ENCODE measurements at regions not wholly inside any gene's neighbourhood (a gene's known extent, or its start where the extent isn't known, plus 50 kb on each side); places are given as distances from the start of the nearest gene placed in this dataset.

DNA sequence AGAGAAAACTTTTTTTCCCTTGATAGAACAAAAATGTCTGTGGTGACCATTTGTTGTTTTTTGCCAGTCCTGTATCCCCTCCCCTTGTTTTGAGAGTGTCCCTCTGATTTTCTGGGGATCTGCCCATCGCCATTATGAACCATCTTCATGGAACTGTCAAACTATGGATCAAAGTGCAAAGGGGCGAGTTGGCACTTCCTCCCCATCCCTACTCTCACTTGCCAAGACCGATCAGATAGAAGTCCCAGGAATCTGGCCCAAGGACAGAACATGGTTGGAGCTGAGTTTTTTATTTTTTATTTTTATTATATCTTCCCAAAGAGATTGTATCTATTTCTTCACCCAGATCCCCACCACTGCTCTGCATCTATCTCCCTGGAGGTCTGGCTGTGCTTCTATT lies 221.4 kb downstream of the IKZF2 start:
- peaks cover 4% of the 10 kb centered on the region for H3K4me1 ChIP-seq (ENCODE audit: insufficient read depth)
- no peak overlapping the region for H3K4me3 ChIP-seq
- no peak overlapping the region for H3K27ac ChIP-seq
- 96% methylated on average over 3 of the region's 3 CpGs for WGBS (ENCODE audit: low lambda C conversion rate, missing lambda C conversion rate)
- no peak overlapping the region for H3K4me2 ChIP-seq
- TF ChIP-seq, protein P1, sequence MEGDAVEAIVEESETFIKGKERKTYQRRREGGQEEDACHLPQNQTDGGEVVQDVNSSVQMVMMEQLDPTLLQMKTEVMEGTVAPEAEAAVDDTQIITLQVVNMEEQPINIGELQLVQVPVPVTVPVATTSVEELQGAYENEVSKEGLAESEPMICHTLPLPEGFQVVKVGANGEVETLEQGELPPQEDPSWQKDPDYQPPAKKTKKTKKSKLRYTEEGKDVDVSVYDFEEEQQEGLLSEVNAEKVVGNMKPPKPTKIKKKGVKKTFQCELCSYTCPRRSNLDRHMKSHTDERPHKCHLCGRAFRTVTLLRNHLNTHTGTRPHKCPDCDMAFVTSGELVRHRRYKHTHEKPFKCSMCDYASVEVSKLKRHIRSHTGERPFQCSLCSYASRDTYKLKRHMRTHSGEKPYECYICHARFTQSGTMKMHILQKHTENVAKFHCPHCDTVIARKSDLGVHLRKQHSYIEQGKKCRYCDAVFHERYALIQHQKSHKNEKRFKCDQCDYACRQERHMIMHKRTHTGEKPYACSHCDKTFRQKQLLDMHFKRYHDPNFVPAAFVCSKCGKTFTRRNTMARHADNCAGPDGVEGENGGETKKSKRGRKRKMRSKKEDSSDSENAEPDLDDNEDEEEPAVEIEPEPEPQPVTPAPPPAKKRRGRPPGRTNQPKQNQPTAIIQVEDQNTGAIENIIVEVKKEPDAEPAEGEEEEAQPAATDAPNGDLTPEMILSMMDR (IDR thresholded peaks at IDR 0.05; ENCODE audit: poor library complexity), result no peak
- TF ChIP-seq EZH2phosphoT487 (IDR thresholded peaks at IDR 0.05; ENCODE audit: low read depth, severe bottlenecking, unreplicated experiment) (no peak), EZH2 (IDR thresholded peaks at IDR 0.05; ENCODE audit: borderline replicate concordance) (no peak)
- no peak overlapping the region for H2AFZ ChIP-seq
- no peaks in the 10 kb centered on the region for H3K36me3 ChIP-seq (replicated peaks; ENCODE audit: insufficient read depth, low read depth)
- H3K79me2 ChIP-seq, result no peaks in the 10 kb centered on the region
- no peaks in the 10 kb centered on the region for H3K9me3 ChIP-seq (ENCODE audit: low read depth)
- no peaks in the 10 kb centered on the region for H3K27me3 ChIP-seq
- no peaks in the 10 kb centered on the region for H3K9me2 ChIP-seq (replicated peaks; ENCODE audit: insufficient read depth)
- no peaks in the 10 kb centered on the region for H4K20me1 ChIP-seq (ENCODE audit: insufficient read depth, poor library complexity, severe bottlenecking)
- DNase-seq (ENCODE audit: low spot score), result no peak

DNA sequence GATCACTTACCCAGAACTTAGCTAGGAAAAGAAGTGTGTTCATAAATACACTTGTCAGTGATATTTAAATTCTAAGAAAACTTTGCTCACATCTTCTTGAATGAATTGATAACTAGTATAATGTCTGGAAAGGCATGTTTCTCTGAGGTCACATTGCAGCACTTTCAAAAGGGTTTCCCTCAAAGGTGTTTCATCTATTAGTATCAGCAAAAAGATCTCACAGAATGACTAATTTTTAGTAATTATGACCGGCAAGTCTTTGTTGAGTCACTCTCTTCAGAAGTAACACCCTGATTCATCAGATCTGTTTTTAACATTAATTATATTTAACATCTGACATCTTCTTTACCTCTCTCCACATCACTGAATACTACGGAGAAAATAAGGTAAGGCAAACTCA lies 222.3 kb downstream of the IKZF2 start:
- no peaks in the 10 kb centered on the region for H3K4me1 ChIP-seq (ENCODE audit: insufficient read depth)
- no peak overlapping the region for H2AFZ ChIP-seq
- no peaks in the 10 kb centered on the region for H4K20me1 ChIP-seq (ENCODE audit: insufficient read depth, poor library complexity, severe bottlenecking)
- DNase-seq (ENCODE audit: low spot score), result no peak
- H3K36me3 ChIP-seq (replicated peaks; ENCODE audit: insufficient read depth, low read depth), result no peaks in the 10 kb centered on the region
- H3K9me2 ChIP-seq (replicated peaks; ENCODE audit: insufficient read depth), result no peaks in the 10 kb centered on the region
- H3K4me3 ChIP-seq, result no peak overlapping the region
- TF ChIP-seq EZH2phosphoT487 (IDR thresholded peaks at IDR 0.05; ENCODE audit: low read depth, severe bottlenecking, unreplicated experiment) (no peak), EZH2 (IDR thresholded peaks at IDR 0.05; ENCODE audit: borderline replicate concordance) (no peak)
- TF ChIP-seq, protein P1 (IDR thresholded peaks at IDR 0.05; ENCODE audit: poor library complexity), result no peak
- no peaks in the 10 kb centered on the region for H3K27me3 ChIP-seq
- no peak overlapping the region for H3K27ac ChIP-seq
- H3K79me2 ChIP-seq, result no peaks in the 10 kb centered on the region
- WGBS (ENCODE audit: low lambda C conversion rate, missing lambda C conversion rate), result 83% methylated on average over 2 of the region's 2 CpGs
- no peak overlapping the region for H3K4me2 ChIP-seq
- H3K9me3 ChIP-seq (ENCODE audit: low read depth), result no peaks in the 10 kb centered on the region

DNA sequence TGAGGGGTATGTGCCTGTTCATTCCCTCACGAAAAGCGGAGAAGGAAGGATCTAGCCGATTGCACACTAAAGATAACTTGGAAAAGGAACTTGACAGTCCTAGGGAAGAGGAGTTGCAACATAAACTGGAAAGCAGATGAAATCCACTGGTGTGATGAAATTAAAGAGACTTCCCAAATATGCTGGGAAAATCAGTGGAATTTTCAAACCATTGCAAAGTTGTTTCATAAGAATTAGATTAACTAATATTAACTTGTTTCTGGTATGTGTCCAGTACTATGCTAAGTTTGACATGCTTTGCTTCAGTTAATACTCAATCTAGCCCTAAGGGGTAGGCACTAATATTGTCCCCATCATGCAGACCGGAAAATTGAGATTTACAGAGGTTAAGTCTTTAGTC lies 222.7 kb downstream of the IKZF2 start:
- Histone ChIP-seq H4K20me1 (ENCODE audit: insufficient read depth, poor library complexity, severe bottlenecking) (no peaks in the 10 kb centered on the region), H2AFZ (no peak overlapping the region), H3K79me2 (no peaks in the 10 kb centered on the region), H3K4me1 (ENCODE audit: insufficient read depth) (no peaks in the 10 kb centered on the region), H3K4me3 (no peak overlapping the region), H3K9me2 (replicated peaks; ENCODE audit: insufficient read depth) (no peaks in the 10 kb centered on the region), H3K9me3 (ENCODE audit: low read depth) (no peaks in the 10 kb centered on the region), H3K36me3 (replicated peaks; ENCODE audit: insufficient read depth, low read depth) (no peaks in the 10 kb centered on the region), H3K4me2 (no peak overlapping the region), H3K27ac (no peak overlapping the region), H3K27me3 (no peaks in the 10 kb centered on the region)
- WGBS (ENCODE audit: low lambda C conversion rate, missing lambda C conversion rate), result 57% methylated on average over 4 of the region's 4 CpGs
- TF ChIP-seq EZH2 (IDR thresholded peaks at IDR 0.05; ENCODE audit: borderline replicate concordance) (no peak), EZH2phosphoT487 (IDR thresholded peaks at IDR 0.05; ENCODE audit: low read depth, severe bottlenecking, unreplicated experiment) (no peak)
- TF ChIP-seq, protein P1 (IDR thresholded peaks at IDR 0.05; ENCODE audit: poor library complexity), result no peak
- no peak for DNase-seq (ENCODE audit: low spot score)

DNA sequence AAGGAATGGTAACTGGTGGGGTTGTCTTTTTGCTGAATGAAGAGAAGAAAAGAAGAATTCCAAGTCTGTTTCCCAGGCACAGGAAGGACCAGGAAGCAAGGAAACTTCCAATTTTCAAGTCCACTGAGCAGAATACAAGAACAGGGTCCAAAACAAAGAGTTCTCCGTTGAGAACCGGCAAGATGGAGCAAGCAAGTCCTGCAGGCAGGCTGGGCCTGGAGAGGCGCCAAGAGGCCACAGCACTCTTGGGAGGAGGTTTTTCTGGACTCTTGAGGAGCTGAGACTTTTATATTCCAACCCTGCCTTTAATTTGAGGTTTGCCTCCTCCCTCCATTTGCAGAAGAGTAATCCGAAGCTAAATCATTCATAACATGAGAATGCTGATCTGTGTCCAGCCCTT lies 224.5 kb downstream of the IKZF2 start:
- Histone ChIP-seq H2AFZ (no peak overlapping the region), H3K36me3 (replicated peaks; ENCODE audit: insufficient read depth, low read depth) (no peaks in the 10 kb centered on the region), H3K9me2 (replicated peaks; ENCODE audit: insufficient read depth) (no peaks in the 10 kb centered on the region), H3K27me3 (no peaks in the 10 kb centered on the region), H3K4me2 (no peak overlapping the region), H3K4me3 (no peak overlapping the region), H3K4me1 (ENCODE audit: insufficient read depth) (no peaks in the 10 kb centered on the region), H3K9me3 (ENCODE audit: low read depth) (no peaks in the 10 kb centered on the region), H3K27ac (no peak overlapping the region), H3K79me2 (no peaks in the 10 kb centered on the region), H4K20me1 (ENCODE audit: insufficient read depth, poor library complexity, severe bottlenecking) (no peaks in the 10 kb centered on the region)
- WGBS (ENCODE audit: low lambda C conversion rate, missing lambda C conversion rate), result 95% methylated on average over 4 of the region's 4 CpGs
- no peak for TF ChIP-seq EZH2 (IDR thresholded peaks at IDR 0.05; ENCODE audit: borderline replicate concordance)
- no peak for TF ChIP-seq EZH2phosphoT487 (IDR thresholded peaks at IDR 0.05; ENCODE audit: low read depth, severe bottlenecking, unreplicated experiment)
- TF ChIP-seq, protein P1 (IDR thresholded peaks at IDR 0.05; ENCODE audit: poor library complexity), result no peak
- DNase-seq (ENCODE audit: low spot score), result no peak
